Erythroblast (primary cell): ENCODE measurements at regions not wholly inside any gene's neighbourhood (a gene's known extent, or its start where the extent isn't known, plus 50 kb on each side); places are given as distances from the start of the nearest gene placed in this dataset.

ENCODE experiments used
- DNase-seq, 2 experiments: peaks; one replicate each; lab custom pipeline; 2025; lab: John Stamatoyannopoulos, UW
- GATA1 ChIP-seq: IDR thresholded peaks from 2 replicates; pipeline ENCODE4 v1.6.1; 2011; ENCODE audit warnings: low read depth, mild to moderate bottlenecking, control low read depth, low read length, moderate library complexity
- POLR2A ChIP-seq: IDR thresholded peaks from 2 replicates; pipeline ENCODE4 v1.6.1; 2011; ENCODE audit warnings: mild to moderate bottlenecking, low read length

DNA sequence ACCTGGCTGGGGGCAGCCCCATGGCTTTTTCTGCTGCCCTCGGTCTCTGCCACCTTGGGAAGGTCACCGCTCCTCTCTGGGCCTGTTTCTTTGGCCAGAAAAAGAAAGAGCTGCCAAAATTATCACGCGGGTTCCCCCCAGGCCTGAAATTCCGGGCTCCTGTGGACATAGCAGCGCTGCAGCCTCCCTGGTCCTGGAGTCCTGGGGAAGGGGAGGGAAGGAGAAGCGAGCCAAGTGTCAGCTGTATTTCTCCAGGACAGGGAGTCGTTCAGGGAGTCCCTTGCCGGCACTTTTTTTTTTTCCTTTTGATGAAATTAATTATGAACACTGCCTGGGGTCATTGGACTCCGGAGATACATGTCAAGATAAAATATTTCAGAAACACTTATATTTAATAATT lies 152.3 kb upstream of the GPR26 start:
- DNase-seq, result no peak
- TF ChIP-seq POLR2A (no peak), GATA1 (no peak)

DNA sequence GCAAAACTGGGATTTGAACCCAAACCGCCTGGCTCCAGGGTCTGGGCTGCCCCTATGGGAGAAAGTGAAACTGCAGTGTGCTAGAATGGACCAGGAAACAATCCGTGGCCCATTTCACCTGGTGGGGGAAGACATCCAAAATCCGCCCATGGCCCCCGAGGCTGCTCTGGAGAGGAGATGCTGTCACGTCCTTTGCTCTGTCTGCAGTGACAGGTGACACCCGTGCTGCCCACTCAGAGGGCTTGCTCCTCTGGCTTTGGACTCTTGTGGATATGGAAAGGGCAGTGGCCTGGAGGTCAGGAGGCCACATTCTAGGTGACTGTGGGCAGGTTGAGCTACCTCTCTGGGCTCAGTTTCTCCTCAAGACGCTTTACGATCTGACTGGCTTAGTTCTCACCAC lies 151.2 kb upstream of the GPR26 start:
- no peak for TF ChIP-seq POLR2A
- TF ChIP-seq GATA1, result no peak
- DNase-seq, result no peak

DNA sequence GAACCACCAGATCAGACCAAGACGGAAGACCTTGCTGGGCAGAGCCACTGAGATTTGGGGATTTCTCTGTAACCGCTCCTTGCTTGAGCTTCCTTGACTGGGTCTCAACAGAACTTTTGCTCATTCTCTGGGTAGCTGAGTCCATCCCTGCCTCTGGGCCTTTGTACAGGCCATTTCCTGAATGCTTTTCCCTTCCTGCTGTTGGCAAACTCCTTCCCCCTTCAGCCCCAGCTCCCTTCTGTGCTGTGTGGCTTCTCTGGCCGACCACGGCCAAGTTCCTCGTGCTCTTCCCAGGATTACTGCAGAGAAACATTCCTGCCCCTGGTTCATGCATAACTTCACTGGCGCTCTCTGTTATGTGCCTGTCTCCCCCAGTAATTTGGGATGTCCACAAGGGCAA lies 150.5 kb upstream of the GPR26 start:
- DNase-seq, result no peak
- TF ChIP-seq POLR2A, result no peak
- no peak for TF ChIP-seq GATA1

DNA sequence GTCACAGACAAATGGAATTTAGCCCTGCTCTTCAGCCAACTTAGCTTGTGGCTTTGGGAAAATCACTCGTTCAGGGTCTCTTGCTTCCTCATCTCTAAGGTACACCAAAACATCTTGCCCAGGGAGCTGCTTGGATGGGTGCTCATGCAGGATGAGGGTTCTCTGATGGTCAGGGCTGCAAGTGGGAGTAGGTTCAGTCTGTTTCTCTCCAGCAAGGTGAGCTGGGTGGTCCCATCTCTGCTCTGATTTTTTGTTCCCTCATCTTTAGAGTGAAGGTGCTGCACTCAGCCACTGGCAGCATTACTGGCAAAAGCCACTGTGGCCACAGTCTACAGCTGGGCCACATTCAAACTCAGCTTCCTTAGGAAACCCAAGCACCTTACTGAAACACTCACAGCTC lies 149.9 kb upstream of the GPR26 start:
- DNase-seq, result no peak
- no peak for TF ChIP-seq GATA1
- no peak for TF ChIP-seq POLR2A

DNA sequence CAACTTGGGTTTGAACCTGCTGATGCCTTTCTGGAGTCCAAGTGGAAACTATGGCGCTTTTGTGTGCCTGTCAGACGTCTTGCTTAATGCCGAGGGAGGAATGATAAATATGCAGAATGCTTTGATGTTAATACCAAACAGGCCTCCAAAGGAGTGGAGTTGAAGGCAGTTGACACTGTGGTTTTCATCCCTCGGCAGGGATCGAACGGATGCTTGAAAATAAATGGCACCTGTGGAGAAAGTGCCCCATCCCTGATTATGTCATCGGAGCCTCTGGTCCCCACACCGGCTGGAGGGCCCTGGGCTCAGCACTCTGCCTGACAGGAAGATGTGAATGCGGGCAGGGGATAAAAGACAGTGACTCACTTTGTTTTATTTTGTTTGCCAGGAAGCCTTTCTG lies 148.7 kb upstream of the GPR26 start:
- TF ChIP-seq GATA1 (no peak), POLR2A (no peak)
- DNase-seq, result no peak

DNA sequence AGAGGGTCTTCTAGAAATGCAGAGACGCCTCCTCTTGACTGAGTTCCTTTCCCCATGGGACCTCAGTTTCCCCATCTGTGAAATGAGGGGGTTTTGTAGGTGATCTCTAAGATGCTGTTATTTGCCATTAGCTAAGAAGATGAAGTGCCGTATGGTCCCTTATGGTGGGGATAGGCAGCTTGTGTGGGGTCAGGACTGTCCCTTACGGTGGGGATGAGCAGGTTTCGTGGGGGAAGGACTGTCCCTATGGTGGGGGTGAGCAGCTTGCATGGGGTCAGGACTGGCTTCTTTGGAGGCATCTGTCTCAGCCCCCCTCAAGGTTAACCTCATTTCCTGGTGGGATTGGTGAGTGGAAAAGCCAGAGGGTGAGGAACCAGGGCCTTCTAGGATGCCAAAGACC lies 148.3 kb upstream of the GPR26 start:
- DNase-seq, result no peak
- no peak for TF ChIP-seq GATA1
- TF ChIP-seq POLR2A, result no peak

DNA sequence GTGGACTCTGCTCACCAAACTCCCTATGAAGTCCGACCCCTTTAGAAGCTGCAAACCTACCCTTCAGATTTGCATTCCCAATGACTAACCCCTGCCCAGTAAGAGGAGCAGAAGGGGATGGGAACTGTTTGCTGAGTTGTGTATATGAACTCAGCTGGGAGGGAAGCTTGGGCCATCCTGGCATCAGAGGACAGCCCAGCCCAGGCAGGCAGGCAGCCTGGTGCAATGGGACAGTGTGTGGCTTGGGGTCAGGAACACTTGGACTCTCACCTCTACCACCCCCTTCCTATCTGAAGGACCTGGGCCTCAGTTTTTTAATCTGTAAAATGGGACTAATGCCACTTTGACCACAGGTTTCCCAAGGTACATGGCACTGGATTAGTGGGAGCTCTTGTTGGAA lies 147.4 kb upstream of the GPR26 start:
- TF ChIP-seq POLR2A (no peak), GATA1 (no peak)
- DNase-seq, result no peak

DNA sequence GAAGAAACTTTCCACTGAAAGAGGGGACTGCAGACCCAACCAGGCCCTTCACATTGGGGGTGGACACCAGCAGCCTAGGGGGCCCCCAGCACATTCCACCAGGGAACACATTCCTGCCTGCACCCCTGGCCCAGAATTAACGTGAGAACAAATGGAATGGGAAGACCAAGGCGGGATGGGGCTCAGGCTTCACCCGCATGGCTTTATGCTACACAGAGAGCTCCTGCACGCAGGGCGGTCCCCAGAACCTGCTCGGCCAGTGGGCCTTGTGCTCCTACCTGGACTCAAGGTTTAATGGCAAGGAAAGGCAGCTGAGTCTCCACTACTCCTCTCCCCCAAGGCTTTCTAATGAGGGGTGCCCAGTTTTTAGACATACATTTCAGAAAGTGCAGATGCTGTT lies 146.3 kb upstream of the GPR26 start:
- no peak for DNase-seq
- no peak for TF ChIP-seq POLR2A
- TF ChIP-seq GATA1, result no peak

DNA sequence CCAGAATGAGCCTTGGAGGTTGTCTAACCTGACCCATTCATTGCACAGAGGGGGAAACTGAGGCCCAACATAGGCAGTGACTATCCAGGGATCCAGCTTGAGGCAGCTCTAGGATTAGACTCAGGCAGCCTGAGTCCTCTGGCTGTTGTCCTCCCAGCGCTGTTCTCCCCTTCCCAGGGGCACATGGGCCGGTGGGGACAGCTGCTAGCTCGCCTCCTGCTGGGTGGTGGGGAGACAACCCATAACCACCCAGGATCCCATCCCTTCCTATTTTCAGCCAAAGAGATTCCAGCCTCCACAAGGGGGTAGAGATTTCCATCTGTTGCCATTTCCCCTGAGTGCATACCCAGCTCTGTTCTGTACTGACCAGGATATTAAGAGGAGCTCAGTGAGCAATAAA lies 145.1 kb upstream of the GPR26 start:
- no peak for TF ChIP-seq POLR2A
- TF ChIP-seq GATA1, result no peak
- DNase-seq, result no peak

DNA sequence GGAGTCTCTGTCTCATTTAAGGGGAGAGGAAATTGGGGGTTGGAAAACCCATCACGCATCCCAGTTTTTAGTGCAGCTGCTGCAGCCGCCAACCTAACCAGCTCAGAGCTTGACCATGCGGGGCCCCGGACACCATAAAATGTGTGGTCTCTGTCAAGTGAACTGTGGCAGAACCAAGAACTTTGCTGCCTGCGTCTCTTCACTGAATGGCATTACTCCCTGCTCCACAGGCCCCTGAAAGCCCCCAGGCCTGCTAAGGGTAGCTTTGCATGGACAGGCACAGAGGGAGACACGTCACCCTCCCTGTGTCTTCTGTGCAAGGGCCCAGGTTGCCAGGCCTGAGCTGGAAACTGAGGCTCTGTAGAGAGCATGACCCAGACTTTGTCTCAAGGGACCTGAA lies 144.6 kb upstream of the GPR26 start:
- no peak for DNase-seq
- no peak for TF ChIP-seq GATA1
- no peak for TF ChIP-seq POLR2A

DNA sequence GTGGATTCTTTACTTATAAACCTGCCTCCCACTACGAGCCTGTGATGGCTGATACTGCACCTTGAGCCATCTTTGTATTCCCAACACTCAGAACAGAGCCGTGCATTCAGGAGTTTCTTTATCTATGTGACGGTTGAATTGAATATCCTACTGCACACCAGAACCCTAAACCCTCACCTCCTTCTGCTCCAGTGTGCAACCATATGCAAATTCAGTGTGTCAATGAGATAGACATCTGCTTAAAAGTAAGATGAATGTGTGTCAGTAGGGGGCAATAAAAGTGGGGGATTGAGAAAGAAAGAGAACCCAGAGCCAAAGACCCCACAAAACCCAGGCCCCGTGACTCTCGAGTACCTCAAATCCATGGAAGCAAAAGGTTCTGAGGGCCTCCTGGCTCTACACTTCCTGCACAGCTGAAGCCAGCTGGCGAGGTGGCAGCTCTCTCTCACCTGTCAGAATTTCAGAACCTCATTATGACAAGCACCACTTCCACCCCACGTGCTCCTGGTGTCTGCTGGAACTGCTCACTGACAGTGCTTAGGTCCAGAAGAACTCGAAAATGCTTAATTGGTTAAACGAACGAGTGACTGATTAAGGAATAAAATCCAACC lies 143.3 kb upstream of the GPR26 start:
- no peak for TF ChIP-seq GATA1
- TF ChIP-seq POLR2A, result no peak
- DNase-seq, result no peak

DNA sequence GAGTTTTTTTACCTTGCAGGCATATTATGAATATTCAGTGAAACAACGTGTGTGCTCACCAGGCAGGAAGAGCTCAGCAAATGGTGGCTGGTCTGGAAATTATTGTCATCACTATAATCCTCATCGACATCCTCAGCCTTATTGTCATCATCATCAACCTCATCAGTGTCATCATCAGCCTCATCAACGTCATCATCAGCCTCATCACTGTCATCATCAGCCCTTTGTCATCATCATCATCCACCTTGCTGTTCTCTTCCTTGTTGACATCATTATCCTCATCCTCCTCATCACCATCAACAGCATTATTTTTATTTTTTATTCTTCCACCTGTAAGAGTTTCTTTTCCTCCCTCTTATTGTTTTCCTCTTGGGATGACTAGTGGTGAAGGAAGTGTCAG lies 142.3 kb upstream of the GPR26 start:
- TF ChIP-seq POLR2A (no peak), GATA1 (no peak)

DNA sequence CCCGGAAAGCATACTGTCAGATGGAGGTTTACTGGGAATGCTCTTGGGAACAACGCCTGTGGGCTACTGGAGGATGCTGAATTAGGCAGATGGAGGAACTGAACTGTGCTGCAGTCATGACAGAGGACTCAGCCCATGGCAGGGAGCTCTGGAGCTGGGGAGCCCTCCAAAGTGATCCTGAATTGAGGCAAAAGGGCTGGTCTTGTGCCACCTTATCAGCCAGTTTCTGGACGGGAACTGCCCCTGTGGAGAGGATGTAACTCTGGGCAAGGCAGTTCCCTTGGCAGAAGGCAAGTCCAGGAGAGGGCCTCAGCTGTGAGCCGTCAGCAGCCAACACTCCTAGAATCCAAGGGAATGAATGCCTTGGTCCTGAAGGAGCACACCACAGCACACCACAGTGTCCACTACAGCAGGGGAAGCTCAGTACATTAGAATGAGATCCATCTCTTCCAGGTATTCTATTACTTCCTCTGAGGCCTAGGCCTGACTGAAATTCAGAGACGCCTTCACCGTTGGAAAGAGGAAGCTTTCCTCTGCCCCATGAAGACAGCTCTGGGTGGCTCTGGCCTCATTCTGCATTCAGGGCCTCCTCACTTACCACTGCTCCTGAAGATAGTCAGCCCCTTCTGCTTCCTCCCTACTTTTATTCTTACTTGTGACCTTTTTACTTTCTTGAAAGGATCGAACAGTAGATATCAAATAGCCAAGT lies 139.6 kb upstream of the GPR26 start:
- DNase-seq, result no peak
- TF ChIP-seq POLR2A (no peak), GATA1 (no peak)

More for the DNA sequence above, 142.3 kb upstream of the GPR26 start:
- DNase-seq, result no peak

DNA sequence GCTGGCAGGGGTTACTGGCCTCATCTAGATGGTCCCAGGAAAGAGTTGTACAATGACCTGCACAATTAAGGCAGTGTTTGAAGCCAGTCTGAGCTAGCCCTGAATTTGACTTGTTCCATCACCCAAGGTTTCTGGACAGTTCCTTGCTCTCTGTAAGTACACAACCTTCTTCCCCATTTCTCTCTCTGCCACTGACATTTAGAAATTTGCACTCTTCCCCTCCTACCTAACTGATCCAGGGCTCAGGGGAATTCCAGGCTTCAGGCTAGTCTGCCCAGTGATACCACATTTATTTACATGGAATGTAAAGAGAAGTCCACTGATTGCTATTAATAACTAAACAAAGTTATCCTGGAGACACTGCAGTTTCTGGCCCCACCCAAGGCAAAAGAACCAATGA lies 139.0 kb upstream of the GPR26 start:
- DNase-seq, result no peak
- TF ChIP-seq POLR2A (no peak), GATA1 (no peak)
